Neuronal stem cell (in vitro differentiated cells): ENCODE measurements at regions not wholly inside any gene's neighbourhood (a gene's known extent, or its start where the extent isn't known, plus 50 kb on each side); places are given as distances from the start of the nearest gene placed in this dataset.
"Not testable (repeated sequence)": the region's sequence is repeated elsewhere in the genome, so short reads cannot be mapped to it uniquely, and the experiment has no call there.

ENCODE experiments used
- DNase-seq: peaks from one replicate; pipeline ENCODE4 v3.0.0-alpha.2; 2013; ENCODE audit warnings: low spot score
- H2AFZ ChIP-seq: one replicate; pipeline ENCODE4 v1.6.1; 2013; ENCODE audit warnings: mild to moderate bottlenecking, low read length, inconsistent platforms
- H2AK5ac ChIP-seq: 2 replicates; pipeline ENCODE4 v1.6.1; 2013; ENCODE audit warnings: low read depth, mild to moderate bottlenecking, inconsistent platforms, low read length, moderate library complexity, mixed read lengths
- H2BK120ac ChIP-seq: 2 replicates; pipeline ENCODE4 v1.6.1; 2013; ENCODE audit warnings: low read depth, mild to moderate bottlenecking, inconsistent platforms, low read length, moderate library complexity, mixed read lengths
- H2BK12ac ChIP-seq: one replicate; pipeline ENCODE4 v1.6.1; 2013; ENCODE audit warnings: low read length, inconsistent platforms
- H2BK15ac ChIP-seq: 2 replicates; pipeline ENCODE4 v1.6.1; 2013; ENCODE audit warnings: mild to moderate bottlenecking, low read length, inconsistent platforms, mixed read lengths
- H2BK5ac ChIP-seq: one replicate; pipeline ENCODE4 v1.6.1; 2013; ENCODE audit warnings: inconsistent platforms, mild to moderate bottlenecking, low read length, moderate library complexity
- H3K14ac ChIP-seq: one replicate; pipeline ENCODE4 v1.6.1; 2013; ENCODE audit warnings: low read length, inconsistent platforms
- H3K18ac ChIP-seq: 2 replicates; pipeline ENCODE4 v1.6.1; 2013; ENCODE audit warnings: low read length, inconsistent platforms
- H3K23ac ChIP-seq: 2 replicates; pipeline ENCODE4 v1.6.1; 2013; ENCODE audit warnings: low read depth, mild to moderate bottlenecking, mixed read lengths, low read length, inconsistent platforms; ENCODE audit not compliant: poor library complexity
- H3K27ac ChIP-seq: replicated peaks from 3 replicates; pipeline ENCODE4 v1.5.1; 2013; ENCODE audit warnings: low read length, inconsistent platforms
- H3K27me3 ChIP-seq, 3 experiments: 2 replicates each; pipeline ENCODE4 v1.6.1; 2013; ENCODE audit warnings: low read length in 3 of 3, mild to moderate bottlenecking in 2 of 3, inconsistent platforms in 1 of 3, low read depth in 1 of 3, mixed read lengths in 1 of 3, moderate library complexity in 1 of 3; ENCODE audit not compliant: control insufficient read depth in 3 of 3, insufficient read depth in 3 of 3
- H3K36me3 ChIP-seq, 2 donors: replicated peaks in 1 of 2; 2 replicates each; pipeline ENCODE4 v1.6.1; 2013; ENCODE audit warnings: low read length in 2 of 2; ENCODE audit not compliant: control insufficient read depth in 2 of 2, insufficient read depth in 2 of 2
- H3K4ac ChIP-seq: 2 replicates; pipeline ENCODE4 v1.6.1; 2013; ENCODE audit warnings: inconsistent platforms, mild to moderate bottlenecking, low read length, moderate library complexity
- H3K4me1 ChIP-seq, 2 donors: 1 replicate in 1 of 2; 2 replicates in 1 of 2; pipeline ENCODE4 v1.6.1; 2013; ENCODE audit warnings: low read length in 2 of 2, low read depth in 1 of 2; ENCODE audit not compliant: control insufficient read depth in 2 of 2, insufficient read depth in 1 of 2
- H3K4me2 ChIP-seq: one replicate; pipeline ENCODE4 v1.6.1; 2013; ENCODE audit warnings: mild to moderate bottlenecking, low read length, inconsistent platforms; ENCODE audit not compliant: insufficient read depth, poor library complexity, severe bottlenecking
- H3K4me3 ChIP-seq, 2 donors: 2 replicates each; pipeline ENCODE4 v1.5.1; 2013; ENCODE audit warnings: low read length in 2 of 2, mild to moderate bottlenecking in 2 of 2, inconsistent platforms in 1 of 2, moderate library complexity in 1 of 2
- H3K79me1 ChIP-seq: one replicate; pipeline ENCODE4 v1.6.1; 2013; ENCODE audit warnings: low read depth, mild to moderate bottlenecking, inconsistent platforms, low read length, moderate library complexity
- H3K9ac ChIP-seq: one replicate; pipeline ENCODE4 v1.6.1; 2013; ENCODE audit warnings: mild to moderate bottlenecking, low read depth, low read length, inconsistent platforms; ENCODE audit not compliant: poor library complexity
- H3K9me3 ChIP-seq, 2 donors: replicated peaks in 1 of 2; 2 replicates each; pipeline versions ENCODE3 to v1.6.1; 2013; ENCODE audit warnings: low read length in 2 of 2, mild to moderate bottlenecking in 2 of 2, inconsistent platforms in 1 of 2, low read depth in 1 of 2, mixed read lengths in 1 of 2, moderate library complexity in 1 of 2; ENCODE audit not compliant: control insufficient read depth in 2 of 2, insufficient read depth in 1 of 2
- H4K8ac ChIP-seq: one replicate; pipeline ENCODE4 v1.6.1; 2013; ENCODE audit warnings: low read depth, mild to moderate bottlenecking, inconsistent platforms, low read length, moderate library complexity
- H4K91ac ChIP-seq: one replicate; pipeline ENCODE4 v1.6.1; 2013; ENCODE audit warnings: low read length, low read depth, mild to moderate bottlenecking, inconsistent platforms; ENCODE audit not compliant: poor library complexity
- WGBS, 2 donors: extraction: QIAGEN DNeasy Blood & Tissue Kit; methylation state at CpG; one replicate each; pipeline ENCODE4 v1.1.7; 2013; ENCODE audit warnings: missing lambda C conversion rate in 2 of 2, mixed read lengths in 1 of 2; ENCODE audit not compliant: insufficient read length in 2 of 2, insufficient replicate concordance in 1 of 2; ENCODE audit errors: extremely low coverage in 2 of 2; 5-methylcytosine and 5-hydroxymethylcytosine counted together

- H3K27ac ChIP-seq: no peak overlapping the region
- no peaks in the 10 kb centered on the region for H3K4me1 ChIP-seq
- no peak overlapping the region for H2AFZ ChIP-seq
- no peak overlapping the region for H3K23ac ChIP-seq
- no peak overlapping the region for H2AK5ac ChIP-seq
- H2BK120ac ChIP-seq: no peak overlapping the region
- H2BK12ac ChIP-seq: no peak overlapping the region
- no peak overlapping the region for H3K4ac ChIP-seq
- H4K91ac ChIP-seq: no peak overlapping the region
- no peak overlapping the region for H2BK15ac ChIP-seq
- H3K14ac ChIP-seq: no peak overlapping the region
- no peak overlapping the region for H3K4me2 ChIP-seq
- WGBS, 2 donors: no CpG with 5 or more reads among the region's 7 CpGs
- no peaks in the 10 kb centered on the region for H3K79me1 ChIP-seq
- no peak overlapping the region for H3K18ac ChIP-seq
- H3K27me3 ChIP-seq: no peaks in the 10 kb centered on the region
- no peak overlapping the region for H4K8ac ChIP-seq
- H2BK5ac ChIP-seq: no peak overlapping the region
- no peak overlapping the region for H3K4me3 ChIP-seq
- H3K9me3 ChIP-seq: no peaks in the 10 kb centered on the region
- H3K36me3 ChIP-seq: no peaks in the 10 kb centered on the region
- DNase-seq: no peak
- H3K9ac ChIP-seq: no peak overlapping the region
Measured at GRCh38 chr2:195138435-195138834, 518.6 kb upstream of the SLC39A10 start.

- not testable (repeated sequence) for H3K36me3 ChIP-seq, H3K4me1 ChIP-seq, H3K4me3 ChIP-seq, H4K91ac ChIP-seq, H2BK5ac ChIP-seq, H2AK5ac ChIP-seq, H3K27ac ChIP-seq, H3K27me3 ChIP-seq, H2BK12ac ChIP-seq, H3K4ac ChIP-seq, H3K18ac ChIP-seq, DNase-seq, H3K14ac ChIP-seq, H3K79me1 ChIP-seq, H3K9ac ChIP-seq, H4K8ac ChIP-seq, H3K9me3 ChIP-seq, H2AFZ ChIP-seq, H2BK120ac ChIP-seq, H3K23ac ChIP-seq, H2BK15ac ChIP-seq, H3K4me2 ChIP-seq
- WGBS, 2 donors: no CpG with 5 or more reads among the region's 3 CpGs
Measured at GRCh38 chr2:195125889-195126288, 531.1 kb upstream of the SLC39A10 start.

GRCh38 chr2:195124391-195125079 lies 532.5 kb upstream of the SLC39A10 start:
- H2BK15ac ChIP-seq: no peak overlapping the region
- peak overlapping the region; percentile 29 for H2BK5ac ChIP-seq
- no peak overlapping the region for H3K4me3 ChIP-seq
- no peak overlapping the region for H2BK120ac ChIP-seq
- H3K9ac ChIP-seq: peak overlapping the region; percentile 21
- no peak overlapping the region for H3K4me2 ChIP-seq
- WGBS, 2 donors: no CpG with 5 or more reads among the region's 10 CpGs
- H3K9me3 ChIP-seq: no peaks in the 10 kb centered on the region
- H3K4me1 ChIP-seq: no peaks in the 10 kb centered on the region
- no peak overlapping the region for H4K91ac ChIP-seq
- H3K79me1 ChIP-seq: no peaks in the 10 kb centered on the region
- no peak overlapping the region for H3K4ac ChIP-seq
- H3K14ac ChIP-seq: peak overlapping the region; percentile 49
- H3K27me3 ChIP-seq: no peaks in the 10 kb centered on the region
- H3K27ac ChIP-seq: no peak overlapping the region
- H4K8ac ChIP-seq: peak overlapping the region; percentile 56
- H3K18ac ChIP-seq: peak overlapping the region; percentile 1
- H3K36me3 ChIP-seq: no peaks in the 10 kb centered on the region
- H3K23ac ChIP-seq: no peak overlapping the region
- no peak overlapping the region for H2BK12ac ChIP-seq
- DNase-seq: no peak
- no peak overlapping the region for H2AFZ ChIP-seq
- no peak overlapping the region for H2AK5ac ChIP-seq

GRCh38 chr2:195122653-195123052 lies 534.4 kb upstream of the SLC39A10 start:
- no peak overlapping the region for H3K23ac ChIP-seq
- H3K79me1 ChIP-seq: no peaks in the 10 kb centered on the region
- H4K91ac ChIP-seq: no peak overlapping the region
- H2BK15ac ChIP-seq: no peak overlapping the region
- no peak overlapping the region for H3K4me3 ChIP-seq
- H3K27ac ChIP-seq: no peak overlapping the region
- no peak overlapping the region for H2AK5ac ChIP-seq
- no peaks in the 10 kb centered on the region for H3K4me1 ChIP-seq
- H3K4me2 ChIP-seq: no peak overlapping the region
- H2AFZ ChIP-seq: no peak overlapping the region
- H3K4ac ChIP-seq: no peak overlapping the region
- WGBS, 2 donors: no CpG with 5 or more reads among the region's 1 CpG
- H3K27me3 ChIP-seq: no peaks in the 10 kb centered on the region
- H2BK5ac ChIP-seq: no peak overlapping the region
- no peak for DNase-seq
- H2BK120ac ChIP-seq: no peak overlapping the region
- no peak overlapping the region for H3K14ac ChIP-seq
- no peaks in the 10 kb centered on the region for H3K36me3 ChIP-seq
- no peaks in the 10 kb centered on the region for H3K9me3 ChIP-seq
- H4K8ac ChIP-seq: no peak overlapping the region
- H3K18ac ChIP-seq: no peak overlapping the region
- no peak overlapping the region for H2BK12ac ChIP-seq
- H3K9ac ChIP-seq: no peak overlapping the region
